Duodenal mucosa (tissue), 2 donors: ENCODE measurements at regions not wholly inside any gene's neighbourhood (a gene's known extent, or its start where the extent isn't known, plus 50 kb on each side); places are given as distances from the start of the nearest gene placed in this dataset.

ENCODE experiments used
- H3K27ac ChIP-seq: one replicate; pipeline ENCODE4 v1.7.0; 2013; ENCODE audit warnings: low read depth, low read length
- H3K27me3 ChIP-seq, 2 donors: one replicate each; pipeline ENCODE4 v1.7.0; 2013; ENCODE audit warnings: low read length in 2 of 2, control low read depth in 1 of 2; ENCODE audit not compliant: insufficient read depth in 2 of 2, control insufficient read depth in 1 of 2
- H3K36me3 ChIP-seq, 2 donors: one replicate each; pipeline ENCODE4 v1.7.0; 2013; ENCODE audit warnings: low read length in 2 of 2, control low read depth in 1 of 2; ENCODE audit not compliant: insufficient read depth in 2 of 2, control insufficient read depth in 1 of 2
- H3K4me1 ChIP-seq, 2 donors: one replicate each; pipeline ENCODE4 v1.7.0; 2013; ENCODE audit warnings: low read length in 2 of 2, control low read depth in 1 of 2; ENCODE audit not compliant: insufficient read depth in 2 of 2, control insufficient read depth in 1 of 2
- H3K4me3 ChIP-seq, 2 donors: one replicate each; pipeline ENCODE4 v1.7.0; 2013; ENCODE audit warnings: low read length in 2 of 2, low read depth in 1 of 2
- H3K9ac ChIP-seq, 2 donors: one replicate each; pipeline ENCODE4 v1.7.0; 2013; ENCODE audit warnings: low read length in 2 of 2, low read depth in 1 of 2
- H3K9me3 ChIP-seq, 2 donors: one replicate each; pipeline ENCODE4 v1.7.0; 2013; ENCODE audit warnings: low read length in 2 of 2, control low read depth in 1 of 2; ENCODE audit not compliant: control insufficient read depth in 1 of 2

- Histone ChIP-seq H3K9ac (no peak overlapping the region), H3K4me3 (no peak overlapping the region), H3K9me3 (no peaks in the 10 kb centered on the region), H3K27ac (no peak overlapping the region), H3K36me3 (no peaks in the 10 kb centered on the region), H3K4me1 (peaks cover 3 to 11% of the 10 kb centered on the region in 2 donors), H3K27me3 (no peaks in the 10 kb centered on the region)
These were observed 94.3 kb downstream of the PRLHR start for GRCh38 chr10:118501171-118501570.

- H3K9ac ChIP-seq: no peak overlapping the region
- no peaks in the 10 kb centered on the region for H3K9me3 ChIP-seq
- H3K4me3 ChIP-seq: no peak overlapping the region
- H3K36me3 ChIP-seq: no peaks in the 10 kb centered on the region
- H3K4me1 ChIP-seq: peaks cover 6 to 11% of the 10 kb centered on the region in 2 donors
- no peaks in the 10 kb centered on the region for H3K27me3 ChIP-seq
- H3K27ac ChIP-seq: no peak overlapping the region
These were observed 94.9 kb downstream of the PRLHR start for GRCh38 chr10:118500477-118501104.

GRCh38 chr10:118499186-118499585 is 96.3 kb downstream of the PRLHR start:
- Histone ChIP-seq H3K9ac (no peak overlapping the region), H3K36me3 (no peaks in the 10 kb centered on the region), H3K27me3 (no peaks in the 10 kb centered on the region)

GRCh38 chr10:118498623-118499022 is 96.8 kb downstream of the PRLHR start:
- H3K9ac ChIP-seq: no peak overlapping the region
- no peaks in the 10 kb centered on the region for H3K9me3 ChIP-seq
- H3K4me3 ChIP-seq: no peak overlapping the region
- peaks cover 6 to 11% of the 10 kb centered on the region in 2 donors for H3K4me1 ChIP-seq
- no peaks in the 10 kb centered on the region for H3K36me3 ChIP-seq
- no peak overlapping the region for H3K27ac ChIP-seq
- H3K27me3 ChIP-seq: no peaks in the 10 kb centered on the region

More at GRCh38 chr10:118499186-118499585, 96.3 kb downstream of the PRLHR start:
- Histone ChIP-seq H3K27ac (no peak overlapping the region), H3K4me1 (peaks cover 6 to 11% of the 10 kb centered on the region in 2 donors), H3K9me3 (no peaks in the 10 kb centered on the region), H3K4me3 (no peak overlapping the region)

- H3K27me3 ChIP-seq: no peaks in the 10 kb centered on the region
- peaks cover 6 to 11% of the 10 kb centered on the region in 2 donors for H3K4me1 ChIP-seq
- no peaks in the 10 kb centered on the region for H3K9me3 ChIP-seq
- H3K9ac ChIP-seq: no peak overlapping the region
- H3K4me3 ChIP-seq: no peak overlapping the region
- H3K36me3 ChIP-seq: no peaks in the 10 kb centered on the region
- H3K27ac ChIP-seq: no peak overlapping the region
These were observed 98.2 kb downstream of the PRLHR start for GRCh38 chr10:118497227-118497626.

- Histone ChIP-seq H3K27ac (no peak overlapping the region), H3K9me3 (peaks cover under 1 to 3% of the 10 kb centered on the region in 2 donors), H3K27me3 (no peaks in the 10 kb centered on the region), H3K4me1 (peaks cover 6 to 11% of the 10 kb centered on the region in 2 donors), H3K9ac (no peak overlapping the region), H3K36me3 (no peaks in the 10 kb centered on the region), H3K4me3 (no peak overlapping the region)
These were observed 98.9 kb downstream of the PRLHR start for GRCh38 chr10:118496525-118496924.

- Histone ChIP-seq H3K9me3 (peaks cover 9 to 11% of the 10 kb centered on the region in 2 donors), H3K4me3 (no peak overlapping the region), H3K27me3 (no peaks in the 10 kb centered on the region), H3K36me3 (no peaks in the 10 kb centered on the region), H3K9ac (no peak overlapping the region), H3K27ac (no peak overlapping the region), H3K4me1 (peaks cover 6 to 11% of the 10 kb centered on the region in 2 donors)
These were observed 99.9 kb downstream of the PRLHR start for GRCh38 chr10:118495499-118495898.

GRCh38 chr10:118491055-118491454 is 104.4 kb downstream of the PRLHR start:
- no peaks in the 10 kb centered on the region for H3K27me3 ChIP-seq
- H3K36me3 ChIP-seq: no peaks in the 10 kb centered on the region
- peaks cover 9 to 11% of the 10 kb centered on the region in 2 donors for H3K9me3 ChIP-seq
- H3K4me1 ChIP-seq: peaks cover 0 to 1% of the 10 kb centered on the region in 2 donors
- H3K9ac ChIP-seq: no peak overlapping the region
- H3K27ac ChIP-seq: no peak overlapping the region
- H3K4me3 ChIP-seq: no peak overlapping the region

GRCh38 chr10:118488710-118489497 is 106.5 kb downstream of the PRLHR start:
- H3K27ac ChIP-seq: no peak overlapping the region
- no peaks in the 10 kb centered on the region for H3K27me3 ChIP-seq
- no peaks in the 10 kb centered on the region for H3K36me3 ChIP-seq
- H3K4me3 ChIP-seq: no peak overlapping the region
- no peak overlapping the region for H3K9ac ChIP-seq
- peaks cover 9 to 11% of the 10 kb centered on the region in 2 donors for H3K9me3 ChIP-seq
- H3K4me1 ChIP-seq: no peaks in the 10 kb centered on the region

GRCh38 chr10:118485641-118486040 is 109.8 kb downstream of the PRLHR start:
- H3K4me1 ChIP-seq: no peaks in the 10 kb centered on the region
- no peaks in the 10 kb centered on the region for H3K36me3 ChIP-seq
- peaks cover 0 to under 1% of the 10 kb centered on the region in 2 donors for H3K9me3 ChIP-seq
- no peak overlapping the region for H3K9ac ChIP-seq
- no peak overlapping the region for H3K4me3 ChIP-seq
- H3K27ac ChIP-seq: no peak overlapping the region
- H3K27me3 ChIP-seq: no peaks in the 10 kb centered on the region
